Natural killer cell (primary cell): ENCODE measurements at regions not wholly inside any gene's neighbourhood (a gene's known extent, or its start where the extent isn't known, plus 50 kb on each side); places are given as distances from the start of the nearest gene placed in this dataset.

ENCODE experiments used
- ATAC-seq, 3 donors: fragments of 150-1000 bp in 2 of 3; fragments of 200-7000 bp in 1 of 3; cut with Tn5 transposase; 1 replicate in 1 of 3; 2 replicates in 2 of 3; pipeline ENCODE4 v1.10.0; 2021; ENCODE audit warnings: mild to moderate bottlenecking in 2 of 3, moderate library complexity in 2 of 3
- DNase-seq, 2 donors: peaks; one replicate each; pipeline versions ENCODE4 v3.0.0 to v3.0.0-alpha.2; 2013 to 2021; ENCODE audit warnings: mixed read lengths in 1 of 2
- H3K27ac ChIP-seq: one replicate; pipeline ENCODE4 v1.5.1; 2013; ENCODE audit warnings: mild to moderate bottlenecking, low read length
- H3K27me3 ChIP-seq: one replicate; pipeline ENCODE4 v1.6.1; 2013; ENCODE audit warnings: low read length; ENCODE audit not compliant: control insufficient read depth, insufficient read depth
- H3K36me3 ChIP-seq: one replicate; pipeline ENCODE4 v1.6.1; 2013; ENCODE audit warnings: low read length; ENCODE audit not compliant: control insufficient read depth, insufficient read depth
- H3K4me1 ChIP-seq: one replicate; pipeline ENCODE4 v1.6.1; 2013; ENCODE audit warnings: low read length; ENCODE audit not compliant: control insufficient read depth, insufficient read depth
- H3K4me3 ChIP-seq: one replicate; pipeline ENCODE4 v1.5.1; 2013; ENCODE audit warnings: low read length
- H3K9me3 ChIP-seq: one replicate; pipeline ENCODE4 v1.6.1; 2013; ENCODE audit warnings: low read length; ENCODE audit not compliant: control insufficient read depth, insufficient read depth
- H3K27ac Mint-ChIP-seq, 2 donors: one replicate each; pipeline ENCODE4 v1.8.0; 2022; ENCODE audit warnings: mild to moderate bottlenecking in 2 of 2, mixed read lengths in 2 of 2, moderate library complexity in 1 of 2
- H3K27me3 Mint-ChIP-seq, 2 donors: one replicate each; pipeline ENCODE4 v1.8.0; 2022; ENCODE audit warnings: low read depth in 2 of 2, mixed read lengths in 2 of 2
- H3K36me3 Mint-ChIP-seq: one replicate; pipeline ENCODE4 v1.8.0; 2022; ENCODE audit warnings: mixed read lengths
- H3K4me1 Mint-ChIP-seq, 2 donors: one replicate each; pipeline ENCODE4 v1.8.0; 2022; ENCODE audit warnings: mixed read lengths in 2 of 2
- H3K4me3 Mint-ChIP-seq: one replicate; pipeline ENCODE4 v1.8.0; 2022; ENCODE audit warnings: mild to moderate bottlenecking, moderate library complexity, mixed read lengths
- H3K9me3 Mint-ChIP-seq, 2 donors: one replicate each; pipeline ENCODE4 v1.8.0; 2022; ENCODE audit warnings: mixed read lengths in 2 of 2
- CTCF ChIP-seq: fragments of 200-600 bp; IDR thresholded peaks from one replicate; pipeline ENCODE4 v1.8.0; 2022; ENCODE audit warnings: antibody characterized with exemption
- WGBS: methylation state at CpG from one replicate; pipeline ENCODE4 v1.1.7; 2013; ENCODE audit warnings: missing lambda C conversion rate; ENCODE audit not compliant: insufficient coverage; 5-methylcytosine and 5-hydroxymethylcytosine counted together
- intact Hi-C: fragments of 100-400 bp; cut with micrococcal nuclease; formaldehyde crosslinking; loops from one replicate; pipeline ENCODE4 v1.14.2; 2022

- 59% methylated on average over 5 of the region's 5 CpGs for WGBS
- Mint-ChIP-seq H3K9me3 (no peaks in the 10 kb centered on the region), H3K4me3 (no peak overlapping the region), H3K27me3 (peaks cover 29 to 35% of the 10 kb centered on the region in 2 donors), H3K4me1 (peaks cover 3 to 7% of the 10 kb centered on the region in 2 donors), H3K27ac (no peak overlapping the region), H3K36me3 (no peaks in the 10 kb centered on the region)
- no peak for TF ChIP-seq CTCF
- DNase-seq (no peak), ATAC-seq (no peak)
- Histone ChIP-seq H3K27ac (no peak overlapping the region), H3K9me3 (no peaks in the 10 kb centered on the region), H3K4me3 (no peak overlapping the region), H3K27me3 (peaks cover 6% of the 10 kb centered on the region), H3K36me3 (no peaks in the 10 kb centered on the region), H3K4me1 (peaks cover 12% of the 10 kb centered on the region)
- intact Hi-C loops = no loop called here
Observed at GRCh38 chr15:66622591-66623022, 56.8 kb upstream of the LCTL start.

- TF ChIP-seq CTCF = no peak
- no peak for ATAC-seq
- intact Hi-C loops = no loop called here
- Mint-ChIP-seq H3K36me3 (no peaks in the 10 kb centered on the region), H3K4me3 (no peak overlapping the region), H3K27ac (no peak overlapping the region), H3K9me3 (no peaks in the 10 kb centered on the region), H3K4me1 (peaks cover 0 to under 1% of the 10 kb centered on the region in 2 donors), H3K27me3 (peaks cover 29 to 35% of the 10 kb centered on the region in 2 donors)
- Histone ChIP-seq H3K27me3 (peaks cover 6% of the 10 kb centered on the region), H3K36me3 (no peaks in the 10 kb centered on the region), H3K27ac (no peak overlapping the region), H3K9me3 (no peaks in the 10 kb centered on the region), H3K4me3 (no peak overlapping the region), H3K4me1 (peaks cover 6% of the 10 kb centered on the region)
- no peak for DNase-seq
- WGBS = 77% methylated on average over 5 of the region's 6 CpGs
Observed at GRCh38 chr15:66623801-66624453, 58.1 kb upstream of the LCTL start.

- Mint-ChIP-seq H3K27me3 (peaks cover 25 to 30% of the 10 kb centered on the region in 2 donors), H3K4me3 (no peak overlapping the region), H3K36me3 (no peaks in the 10 kb centered on the region), H3K4me1 (no peaks in the 10 kb centered on the region), H3K27ac (no peak overlapping the region), H3K9me3 (no peaks in the 10 kb centered on the region)
- no peaks in the 10 kb centered on the region for H3K4me1 ChIP-seq
- DNase-seq = no peak
- TF ChIP-seq CTCF = no peak
- no peaks in the 10 kb centered on the region for H3K9me3 ChIP-seq
- WGBS = no CpG with 5 or more reads among the region's 1 CpG
- no peaks in the 10 kb centered on the region for H3K36me3 ChIP-seq
- intact Hi-C loops = no loop called here
- no peak overlapping the region for H3K27ac ChIP-seq
- H3K27me3 ChIP-seq = peaks cover 6% of the 10 kb centered on the region
- H3K4me3 ChIP-seq = no peak overlapping the region
- no peak for ATAC-seq
Observed at GRCh38 chr15:66625531-66625930, 59.7 kb upstream of the LCTL start.

- Histone ChIP-seq H3K4me3 (no peak overlapping the region), H3K27me3 (peaks cover 6% of the 10 kb centered on the region), H3K9me3 (no peaks in the 10 kb centered on the region), H3K27ac (no peak overlapping the region), H3K4me1 (no peaks in the 10 kb centered on the region), H3K36me3 (no peaks in the 10 kb centered on the region)
- WGBS = 92% methylated on average over 4 of the region's 4 CpGs
- no peaks in the 10 kb centered on the region for H3K4me1 Mint-ChIP-seq
- intact Hi-C loops = no loop called here
- H3K4me3 Mint-ChIP-seq = no peak overlapping the region
- no peak for TF ChIP-seq CTCF
- ATAC-seq = no peak
- H3K27ac Mint-ChIP-seq = no peak overlapping the region
- H3K9me3 Mint-ChIP-seq = no peaks in the 10 kb centered on the region
- DNase-seq = no peak
- H3K27me3 Mint-ChIP-seq = peaks cover 20 to 26% of the 10 kb centered on the region in 2 donors
- H3K36me3 Mint-ChIP-seq = no peaks in the 10 kb centered on the region
Observed at GRCh38 chr15:66625974-66626373, 60.2 kb upstream of the LCTL start.
